NCI-H2029 treated with DMSO at 0.1 percent for 48 hours (cell line): ENCODE measurements at regions not wholly inside any gene's neighbourhood (a gene's known extent, or its start where the extent isn't known, plus 50 kb on each side); places are given as distances from the start of the nearest gene placed in this dataset.
"Not testable (repeated sequence)": the region's sequence is repeated elsewhere in the genome, so short reads cannot be mapped to it uniquely, and the experiment has no call there.

ENCODE experiments used
- DNase-seq: peaks from one replicate; lab custom pipeline; 2025; lab: John Stamatoyannopoulos, UW

DNA sequence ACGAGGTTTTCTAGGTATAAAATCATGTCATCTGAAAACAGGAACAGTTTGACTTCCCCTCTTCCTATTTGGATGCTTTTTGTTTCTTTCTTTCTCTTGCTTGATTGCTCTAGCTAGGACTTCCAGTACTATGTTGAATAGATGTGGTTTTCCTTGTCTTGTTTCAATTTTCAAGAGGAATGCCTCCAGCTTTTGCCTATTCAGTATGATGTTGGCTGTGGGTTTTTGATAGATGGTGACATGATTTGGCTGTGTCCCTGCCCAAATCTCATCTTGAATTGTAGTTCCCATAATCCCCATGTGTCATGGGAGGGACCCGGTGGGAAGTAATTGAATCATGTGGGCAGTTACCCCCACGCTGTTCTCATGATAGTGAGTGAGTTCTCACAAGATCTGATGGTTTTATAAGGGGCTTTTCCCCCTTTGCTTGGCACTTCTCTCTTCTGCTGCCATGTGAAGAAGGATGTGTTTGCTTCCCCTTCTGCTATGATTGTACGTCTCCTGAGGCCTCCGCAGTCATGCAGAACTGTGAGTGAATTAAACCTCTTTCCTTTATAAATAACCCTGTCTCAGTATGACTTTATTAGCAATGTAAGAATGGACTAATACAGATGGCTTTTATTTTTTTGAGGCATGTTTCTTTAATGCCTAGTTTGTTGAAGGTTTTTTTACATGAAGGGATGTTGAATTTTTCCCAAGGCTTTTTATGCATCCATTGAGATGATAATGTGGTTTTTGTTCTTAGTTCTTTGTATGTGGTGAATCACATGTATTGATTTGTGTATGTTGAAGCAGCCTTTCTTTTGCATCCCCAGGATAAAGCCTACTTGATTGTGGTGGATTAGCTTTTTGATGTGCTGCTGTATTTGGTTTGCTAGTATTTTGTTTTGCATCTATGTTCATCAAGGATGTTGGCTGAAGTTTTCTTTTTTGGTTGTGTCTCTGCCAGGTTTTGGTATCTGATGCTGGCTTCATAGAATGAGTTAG, 239.1 kb downstream of the THBS2 start:
- DNase-seq: no peak

DNA sequence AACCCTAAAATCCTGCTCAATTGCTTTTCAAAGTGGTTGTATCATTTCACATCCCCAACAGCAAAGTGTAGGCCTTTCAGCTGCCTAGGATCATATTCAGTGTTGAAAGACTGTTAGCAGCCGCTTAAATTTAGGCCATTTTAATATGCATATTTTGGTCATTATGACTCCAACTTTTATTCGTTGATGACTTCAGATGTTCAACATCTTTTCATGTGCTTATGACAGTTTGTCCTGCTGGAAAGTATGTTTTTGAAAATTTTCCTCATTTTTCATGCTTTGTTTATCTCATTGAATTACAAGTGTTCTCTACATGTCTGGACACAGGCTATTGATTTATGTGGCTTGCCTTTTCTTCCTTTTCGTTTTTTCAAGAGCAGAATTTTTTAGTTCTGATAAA, 244.0 kb downstream of the THBS2 start:
- DNase-seq: no peak

DNA sequence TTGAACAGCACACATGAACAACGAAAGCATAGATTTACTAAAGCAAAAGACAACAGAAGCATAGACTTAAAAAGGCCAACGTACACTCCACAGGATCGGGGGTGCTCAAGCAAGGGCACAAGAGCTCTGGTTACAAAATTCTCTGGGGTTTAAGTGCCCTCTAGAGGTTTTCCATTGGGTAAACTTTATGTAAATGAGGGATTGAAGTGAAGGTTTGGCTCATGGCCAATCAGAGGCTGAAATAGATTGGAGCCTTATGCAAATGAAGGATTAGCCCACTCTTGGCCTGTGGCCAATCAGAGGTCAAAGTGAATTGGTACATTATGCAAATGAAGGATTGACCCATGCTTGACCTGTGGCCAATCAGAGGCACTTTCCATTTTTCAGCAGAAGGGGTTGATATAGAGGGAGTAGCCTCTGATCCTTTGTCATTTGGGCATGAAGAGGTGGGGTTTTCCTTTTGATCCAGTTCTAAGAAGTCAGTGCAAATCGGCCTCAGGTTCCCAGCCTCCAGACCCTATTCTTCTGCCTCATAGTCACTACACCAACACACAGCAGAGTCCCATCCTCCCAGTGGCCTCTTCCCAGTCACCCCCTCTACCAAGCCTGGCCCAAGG, 244.9 kb downstream of the THBS2 start:
- peak; percentile 60 for DNase-seq

DNA sequence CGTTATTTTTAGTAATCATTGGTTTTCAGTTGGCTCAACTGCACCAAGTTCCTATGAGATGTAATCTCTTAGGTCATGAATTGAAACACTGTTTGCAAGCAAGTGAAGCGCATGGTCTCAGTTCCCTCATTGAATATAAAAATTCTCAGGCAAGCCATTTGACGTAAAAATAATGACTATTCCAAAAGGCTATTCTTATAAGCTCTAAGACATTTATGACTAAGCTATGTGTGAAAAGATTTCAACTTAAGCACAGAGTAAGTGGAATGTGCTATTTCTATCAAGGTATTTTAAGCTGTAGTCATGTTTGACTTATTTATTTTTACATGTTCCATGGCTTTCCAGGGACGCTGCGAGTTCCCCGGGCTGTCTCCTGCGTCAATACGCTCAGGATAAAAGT, 248.5 kb downstream of the THBS2 start:
- no peak for DNase-seq

DNA sequence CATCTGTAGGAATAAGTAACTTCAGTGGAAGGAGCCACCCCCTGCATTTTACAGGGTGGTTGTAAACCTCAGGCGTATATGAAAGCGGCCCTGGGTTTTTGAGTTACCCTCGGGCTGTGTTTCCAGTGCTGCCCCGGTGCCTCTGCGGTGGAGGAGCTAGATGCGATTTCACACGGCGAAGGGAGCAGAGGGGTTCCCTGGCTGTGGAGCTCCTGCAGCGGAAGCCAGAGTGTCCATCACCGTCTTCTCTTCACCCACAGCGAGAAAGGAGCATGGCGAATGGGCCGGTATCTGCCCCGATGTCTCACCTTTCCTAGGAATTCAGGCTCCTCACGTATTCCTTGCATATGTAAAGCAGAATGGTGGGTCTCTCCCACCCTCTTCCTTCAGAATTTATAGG, 253.6 kb downstream of the THBS2 start:
- no peak for DNase-seq

DNA sequence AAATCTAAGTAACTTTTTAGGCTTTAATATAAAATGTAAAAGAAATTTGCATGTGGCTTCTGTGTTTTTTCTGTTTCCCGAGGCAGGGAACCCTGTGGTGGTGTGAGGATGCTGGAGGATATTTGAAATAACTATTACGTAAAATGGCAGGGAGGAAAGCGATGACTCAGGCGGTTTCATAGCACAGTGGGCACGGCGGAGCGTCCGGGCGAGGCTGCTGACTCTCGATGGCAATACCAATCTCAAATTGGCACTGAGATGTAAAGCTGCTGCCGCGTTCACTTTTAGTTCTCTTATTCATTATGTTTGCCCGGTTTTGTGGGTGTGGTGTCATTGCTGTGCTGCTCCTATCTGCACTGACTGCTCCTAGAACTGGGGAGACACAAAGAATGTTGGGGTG, 254.3 kb downstream of the THBS2 start:
- no peak for DNase-seq

DNA sequence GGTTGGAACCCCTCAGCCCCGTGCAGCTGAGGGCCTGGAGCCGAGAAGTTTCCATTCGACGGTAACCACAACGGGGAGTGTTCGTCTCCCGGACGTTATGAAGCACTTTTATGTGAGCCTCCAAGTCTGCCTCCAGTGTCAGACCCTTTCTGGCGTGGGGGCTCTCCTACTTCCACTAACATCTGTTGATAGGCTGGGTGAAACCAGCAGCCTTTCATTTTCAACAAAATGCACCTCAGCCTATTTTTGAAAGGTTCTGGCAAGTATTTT, 257.4 kb downstream of the THBS2 start:
- DNase-seq: no peak

DNA sequence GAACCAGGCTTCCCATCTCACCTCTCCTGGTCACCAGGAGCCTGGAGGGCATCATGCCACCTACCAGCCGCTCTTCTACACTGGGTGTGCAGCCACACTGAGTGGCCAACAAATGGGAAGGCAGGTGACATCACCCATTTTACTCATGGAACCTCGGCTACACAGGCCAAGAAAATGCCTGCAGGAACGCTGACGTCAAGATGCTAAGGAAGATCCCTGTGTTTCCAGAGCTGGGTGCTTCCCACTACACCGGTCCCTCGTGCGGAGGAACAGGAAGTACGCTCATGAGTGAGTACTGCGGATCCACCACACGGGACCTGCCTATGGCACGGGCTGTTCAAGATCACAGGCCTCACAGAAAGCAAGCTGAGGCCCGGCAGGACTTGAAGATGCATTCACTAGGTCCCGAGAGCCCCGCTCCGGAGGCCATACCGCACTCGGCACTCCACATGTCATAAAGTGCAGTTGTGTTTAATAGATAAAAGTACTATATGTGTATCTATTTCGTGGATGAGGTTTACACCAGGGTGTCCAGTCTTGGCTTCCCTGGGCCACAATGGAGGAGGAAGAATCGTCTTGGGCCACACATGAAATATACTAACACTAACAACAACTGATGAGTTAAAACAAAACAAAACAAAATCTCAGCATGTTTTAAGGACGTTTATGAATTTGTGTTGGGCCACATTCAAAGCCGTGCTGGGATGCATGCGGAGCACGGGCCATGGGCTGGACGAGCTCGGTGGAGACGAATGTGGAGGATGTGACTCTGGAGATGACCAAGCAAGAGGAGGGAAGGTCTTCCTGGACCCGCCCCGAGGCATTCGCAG, 257.9 kb downstream of the THBS2 start:
- no peak for DNase-seq

DNA sequence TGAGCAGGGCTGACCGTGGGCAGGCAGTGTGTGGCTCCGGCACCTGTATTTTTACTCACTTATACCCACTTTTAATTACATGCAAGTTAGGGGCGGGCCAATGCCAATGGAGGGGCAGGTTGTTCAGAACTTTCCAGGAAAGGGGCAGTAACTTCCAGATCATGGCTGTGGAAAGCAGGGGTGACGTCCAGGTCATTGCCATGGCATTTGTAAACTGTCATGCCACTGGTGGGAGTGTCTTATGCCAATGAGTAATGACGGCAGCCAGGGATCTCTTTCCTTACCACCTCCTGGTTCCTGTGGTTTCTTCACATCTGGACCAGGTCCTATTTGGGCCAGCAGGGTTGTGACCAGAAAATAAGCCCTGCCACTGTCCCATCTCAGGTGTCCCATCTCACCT, 258.7 kb downstream of the THBS2 start:
- DNase-seq: no peak

DNA sequence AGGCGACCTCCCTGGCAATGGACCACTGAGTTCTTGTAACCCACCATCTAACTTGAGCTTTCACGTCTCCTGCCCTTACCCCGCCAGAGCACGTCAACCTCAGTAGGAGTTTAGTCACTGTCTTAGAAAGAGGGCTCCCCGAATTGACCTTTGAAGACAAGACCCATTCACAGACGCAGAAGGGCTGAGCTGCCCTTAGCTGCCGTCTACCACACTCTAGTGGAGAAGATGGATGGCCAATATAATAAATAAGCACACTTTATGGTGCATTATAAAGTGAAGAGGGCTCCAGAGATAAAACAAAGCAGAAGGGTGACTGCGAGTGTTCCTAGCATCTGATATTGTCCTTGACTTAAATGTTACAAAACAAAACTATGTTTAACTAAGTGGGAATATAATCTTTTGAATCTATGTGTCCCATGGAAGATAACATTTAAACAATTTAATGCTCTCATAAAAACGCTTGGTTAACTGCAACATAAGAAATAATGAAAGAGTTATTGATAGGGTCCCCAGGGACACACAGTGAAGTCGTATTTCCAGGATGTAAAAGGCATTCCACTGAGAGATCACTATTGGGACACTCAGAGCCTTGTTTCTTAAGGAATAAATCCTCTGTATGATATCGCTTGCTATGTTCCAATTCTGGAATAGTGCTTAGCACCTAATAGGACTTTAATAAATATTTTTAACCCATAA, 261.1 kb downstream of the THBS2 start:
- DNase-seq: no peak

DNA sequence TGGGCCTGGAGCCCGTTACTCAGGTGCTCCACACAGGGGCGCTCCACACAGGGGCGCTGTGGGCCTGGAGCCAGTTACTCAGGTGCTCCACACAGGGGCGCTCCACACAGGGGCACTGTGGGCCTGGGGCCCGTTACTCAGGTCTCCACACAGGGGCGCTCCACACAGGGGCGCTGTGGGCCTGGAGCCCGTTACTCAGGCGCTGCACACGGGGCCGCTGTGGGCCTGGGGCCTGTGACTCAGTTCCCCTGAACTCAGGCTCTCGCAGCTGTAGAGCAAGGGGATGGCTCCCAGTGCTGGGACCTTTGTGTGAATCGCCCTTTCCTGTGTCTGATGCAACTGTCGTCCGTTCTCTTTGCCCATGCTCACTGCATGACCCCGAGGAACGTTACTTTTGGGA, 262.0 kb downstream of the THBS2 start:
- not testable (repeated sequence) for DNase-seq

DNA sequence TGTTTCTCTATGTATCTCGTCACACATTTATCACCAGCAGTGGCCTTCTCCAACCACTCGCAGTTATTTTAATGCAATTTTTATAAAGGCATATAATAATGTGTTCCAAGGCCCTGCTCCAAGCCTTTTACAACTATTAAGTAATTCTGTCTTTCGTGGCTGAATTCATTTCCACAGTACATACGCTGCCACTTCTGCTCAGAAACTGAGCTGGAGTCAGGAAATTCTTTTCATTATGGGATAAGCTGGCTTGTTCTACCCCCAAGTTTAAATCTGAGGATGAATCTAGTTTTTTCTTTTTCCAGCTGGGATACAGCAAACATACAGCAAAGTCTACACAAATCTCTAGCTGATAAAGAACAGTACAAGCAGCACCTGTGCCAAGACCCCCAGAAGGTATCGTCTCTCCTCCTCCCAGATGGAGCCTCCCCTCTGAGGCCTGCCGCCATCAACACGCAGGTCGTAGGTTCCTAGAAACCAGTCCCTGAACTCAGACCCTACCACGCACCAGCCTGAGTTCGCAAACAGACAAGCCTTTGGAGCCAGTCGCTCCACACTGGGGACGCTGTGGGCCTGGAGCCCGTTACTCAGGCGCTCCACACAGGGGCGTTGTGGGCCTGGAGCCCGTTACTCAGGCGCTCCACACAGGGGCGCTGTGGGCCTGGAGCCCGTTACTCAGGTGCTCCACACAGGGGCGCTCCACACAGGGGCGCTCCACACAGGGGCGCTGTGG, 263.5 kb downstream of the THBS2 start:
- DNase-seq: no peak

DNA sequence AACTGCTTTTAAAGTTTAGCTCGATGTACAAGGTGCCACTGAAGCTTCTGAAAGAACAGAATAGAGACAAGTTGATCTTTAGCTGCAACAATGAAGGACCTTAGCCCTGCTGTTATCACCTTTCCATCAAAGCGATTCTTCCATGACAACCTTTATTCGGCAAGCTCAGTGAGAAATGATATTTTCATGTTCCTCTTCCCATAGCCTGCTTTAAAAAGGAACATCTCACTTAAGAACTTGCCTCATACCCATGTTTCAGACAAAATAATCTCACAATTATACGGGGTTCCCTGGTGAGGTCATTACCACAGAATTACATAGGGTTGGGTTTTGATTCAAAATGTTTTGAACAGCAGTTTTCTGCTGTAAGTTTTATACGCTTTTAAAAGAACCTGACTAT, 264.2 kb downstream of the THBS2 start:
- no peak for DNase-seq

DNA sequence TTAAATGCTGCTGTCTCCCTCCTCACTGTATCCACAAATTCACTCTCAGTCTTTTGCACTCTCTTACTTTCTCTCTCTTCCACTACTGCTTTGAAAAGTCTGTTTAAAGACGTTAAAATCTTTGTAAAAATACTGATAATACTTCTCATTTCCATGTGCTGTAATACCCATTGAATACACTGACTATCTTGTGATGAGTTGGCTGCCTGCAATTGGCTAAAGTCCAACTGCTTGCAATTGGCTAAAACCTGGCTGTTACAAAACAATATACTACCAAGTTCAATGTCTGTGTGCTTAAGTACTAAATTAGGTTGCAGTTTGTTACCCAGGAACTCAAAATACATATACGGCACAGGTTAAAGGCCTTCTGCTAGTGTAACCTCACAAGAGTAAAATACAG, 264.8 kb downstream of the THBS2 start:
- no peak for DNase-seq

DNA sequence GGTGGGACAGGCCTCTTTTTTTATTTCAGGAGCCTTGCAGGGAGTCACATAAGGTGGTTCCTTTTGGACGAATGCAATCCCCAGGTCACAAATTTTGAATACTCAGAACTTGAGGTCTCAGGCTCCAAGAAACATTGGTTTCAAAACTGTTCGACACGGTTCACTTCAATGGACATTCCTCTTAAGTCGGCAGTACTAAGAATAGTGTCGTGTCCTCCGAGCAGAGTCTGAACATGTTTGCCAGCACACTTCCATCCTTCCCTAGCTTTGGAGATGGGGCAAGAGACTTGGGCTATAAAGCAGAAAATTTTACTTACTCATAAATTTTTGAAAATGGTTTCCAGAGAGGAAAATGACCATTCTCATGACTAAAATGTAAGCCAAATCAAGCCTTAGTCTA, 265.4 kb downstream of the THBS2 start:
- no peak for DNase-seq

DNA sequence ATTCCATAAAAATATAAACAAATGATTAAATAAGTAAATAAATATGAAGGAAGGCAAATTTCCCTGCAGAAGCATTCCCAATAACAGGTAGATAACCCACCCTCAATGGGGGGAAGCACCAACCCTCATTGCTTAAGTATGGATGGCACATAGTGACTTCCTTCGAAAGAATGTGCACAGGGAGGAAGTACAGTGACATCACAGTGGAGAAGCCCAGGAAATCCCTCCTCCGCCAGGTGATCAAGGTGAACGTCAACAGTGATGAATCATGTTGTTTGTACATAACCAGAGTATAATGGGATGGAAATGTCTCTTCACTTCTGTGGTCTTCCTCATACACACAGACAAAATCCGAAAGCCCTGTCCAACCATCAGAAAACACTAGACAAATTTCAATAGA, 267.9 kb downstream of the THBS2 start:
- no peak for DNase-seq

DNA sequence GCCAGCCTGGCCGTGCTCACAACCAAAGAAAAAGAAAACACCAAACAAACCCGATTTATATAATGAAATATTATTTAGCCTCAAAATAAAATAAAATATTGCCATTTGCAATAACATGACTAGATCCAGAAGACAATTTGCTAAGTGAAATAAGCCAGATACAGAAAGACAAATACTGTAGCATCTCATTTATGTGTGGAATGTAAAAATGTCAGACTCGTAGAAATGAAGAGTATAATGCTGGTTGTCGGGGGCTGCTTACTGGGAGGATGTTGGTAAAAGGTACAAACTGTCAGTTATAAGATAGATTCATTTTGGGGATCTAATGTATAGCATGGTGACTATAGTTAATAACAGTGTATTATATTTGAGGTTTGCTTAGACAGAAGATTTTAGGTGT, 269.7 kb downstream of the THBS2 start:
- no peak for DNase-seq

DNA sequence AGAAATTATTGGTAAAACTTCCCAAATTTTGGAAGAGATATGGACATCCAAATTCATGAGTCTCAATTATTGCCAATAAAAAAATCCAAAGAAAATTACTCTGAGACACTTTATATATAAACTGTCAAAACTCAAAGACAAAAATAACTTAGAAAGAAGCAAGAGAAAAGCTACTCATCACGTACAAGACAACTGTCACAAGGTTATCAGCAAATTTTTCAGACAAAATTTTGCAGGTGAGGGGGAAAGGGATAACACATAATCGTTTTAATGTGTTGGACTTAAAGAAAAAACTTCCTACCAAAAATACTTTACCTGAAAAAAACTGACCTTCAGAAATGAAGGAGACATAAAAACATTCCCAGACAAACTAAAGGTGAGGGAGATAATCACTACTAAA, 272.5 kb downstream of the THBS2 start:
- no peak for DNase-seq

DNA sequence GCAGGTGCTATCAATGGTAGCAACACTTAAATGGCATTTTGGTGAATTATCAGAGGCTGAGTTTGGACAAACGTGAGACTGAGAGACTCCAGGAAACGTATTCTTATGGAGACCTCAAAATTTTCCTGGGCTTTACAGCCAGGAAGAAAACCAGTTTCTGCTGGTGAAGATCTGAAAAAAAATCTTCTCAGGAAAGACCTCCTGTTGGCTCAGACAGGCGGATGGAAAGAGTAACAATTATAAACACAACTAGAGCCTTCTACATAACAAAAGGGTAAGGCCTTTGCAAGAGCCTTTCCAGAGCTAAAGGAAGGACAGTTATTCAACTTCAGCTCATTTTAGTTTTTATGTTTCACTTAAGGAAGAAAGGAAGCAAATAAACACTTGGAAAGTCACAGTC, 274.4 kb downstream of the THBS2 start:
- no peak for DNase-seq

DNA sequence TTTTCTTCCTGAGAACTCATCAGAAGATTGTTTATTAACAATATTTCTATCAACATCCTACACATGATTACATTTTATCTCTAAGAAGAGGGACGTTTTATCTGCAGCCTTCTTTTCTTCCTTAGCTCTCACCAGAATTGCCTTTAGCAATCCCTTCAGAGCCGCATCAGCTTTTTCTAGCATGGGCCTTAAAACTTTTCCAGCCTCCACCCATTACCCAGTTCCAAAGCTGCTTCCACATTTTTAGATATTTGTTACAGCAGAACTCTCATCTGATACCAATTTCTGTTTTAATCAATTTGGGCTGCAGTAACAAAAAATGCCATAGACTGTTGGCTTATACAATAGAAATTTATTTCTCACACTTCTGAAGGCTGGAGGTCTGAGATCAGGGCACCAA, 281.5 kb downstream of the THBS2 start:
- DNase-seq: no peak

DNA sequence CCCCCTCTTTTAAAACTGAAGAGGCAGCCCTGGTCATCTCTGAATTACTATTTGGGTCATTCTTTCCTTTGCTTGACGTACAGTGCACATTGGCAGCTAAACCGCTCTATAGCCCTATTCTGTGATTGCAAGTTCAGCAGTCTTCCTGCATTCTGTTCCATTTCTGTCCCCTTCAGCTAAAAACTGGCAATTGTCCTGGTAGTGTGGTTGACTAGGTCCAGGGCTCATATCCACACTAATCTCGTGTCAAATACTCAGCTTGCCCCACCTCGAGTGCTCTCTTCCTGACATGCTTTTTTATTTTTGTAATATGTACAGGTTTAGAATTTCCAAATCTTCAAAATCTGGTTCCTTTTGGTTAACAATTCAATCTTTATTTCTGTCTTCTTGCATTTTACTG, 282.1 kb downstream of the THBS2 start:
- no peak for DNase-seq

DNA sequence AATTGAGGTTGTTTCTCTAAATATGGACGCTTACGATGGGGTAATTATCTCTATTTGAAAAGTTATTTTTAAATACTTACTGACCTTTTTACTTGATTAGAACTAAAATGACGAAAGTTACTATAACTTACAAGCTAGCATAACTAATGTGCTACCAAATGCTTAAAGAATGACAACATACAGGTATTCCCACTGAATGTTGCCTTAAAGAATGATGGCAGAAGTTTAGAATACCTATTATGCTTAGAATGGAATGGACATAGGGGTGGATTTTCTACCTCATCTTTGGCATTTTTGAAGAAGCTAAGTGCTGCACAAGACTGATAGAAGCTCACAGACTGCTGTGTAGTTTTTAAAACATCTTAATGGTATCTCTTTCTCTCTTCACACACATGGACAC, 284.8 kb downstream of the THBS2 start:
- DNase-seq: no peak
